Effector memory CD4-positive, alpha-beta T cell (primary cell): ENCODE measurements at regions not wholly inside any gene's neighbourhood (a gene's known extent, or its start where the extent isn't known, plus 50 kb on each side); places are given as distances from the start of the nearest gene placed in this dataset.
"Not testable (repeated sequence)": the region's sequence is repeated elsewhere in the genome, so short reads cannot be mapped to it uniquely, and the experiment has no call there.

Experiments used
- DNase-seq, 3 donors: peaks; one replicate each; pipeline ENCODE4 v3.0.0-alpha.2; 2020
- H3K27ac ChIP-seq: 2 replicates; pipeline ENCODE4 v1.7.0; 2013; ENCODE audit warnings: mild to moderate bottlenecking, low read length, moderate library complexity; ENCODE audit not compliant: insufficient read depth, poor library complexity, severe bottlenecking
- H3K27me3 ChIP-seq: replicated peaks from 2 replicates; pipeline ENCODE4 v1.7.0; 2013; ENCODE audit warnings: mild to moderate bottlenecking, low read length; ENCODE audit not compliant: insufficient read depth, control insufficient read depth, poor library complexity, severe bottlenecking
- H3K36me3 ChIP-seq: 2 replicates; pipeline ENCODE4 v1.7.0; 2013; ENCODE audit warnings: mild to moderate bottlenecking, low read length, moderate library complexity; ENCODE audit not compliant: control insufficient read depth, insufficient read depth
- H3K4me1 ChIP-seq: 2 replicates; pipeline ENCODE4 v1.7.0; 2013; ENCODE audit warnings: low read length, mild to moderate bottlenecking; ENCODE audit not compliant: control insufficient read depth, insufficient read depth, poor library complexity, severe bottlenecking
- H3K4me3 ChIP-seq: 2 replicates; pipeline ENCODE4 v1.7.0; 2013; ENCODE audit warnings: low read length, low read depth, mild to moderate bottlenecking; ENCODE audit not compliant: insufficient read depth, poor library complexity, severe bottlenecking
- H3K9me3 ChIP-seq: 2 replicates; pipeline ENCODE4 v1.7.0; 2013; ENCODE audit warnings: mild to moderate bottlenecking, low read length, moderate library complexity; ENCODE audit not compliant: control insufficient read depth

DNA sequence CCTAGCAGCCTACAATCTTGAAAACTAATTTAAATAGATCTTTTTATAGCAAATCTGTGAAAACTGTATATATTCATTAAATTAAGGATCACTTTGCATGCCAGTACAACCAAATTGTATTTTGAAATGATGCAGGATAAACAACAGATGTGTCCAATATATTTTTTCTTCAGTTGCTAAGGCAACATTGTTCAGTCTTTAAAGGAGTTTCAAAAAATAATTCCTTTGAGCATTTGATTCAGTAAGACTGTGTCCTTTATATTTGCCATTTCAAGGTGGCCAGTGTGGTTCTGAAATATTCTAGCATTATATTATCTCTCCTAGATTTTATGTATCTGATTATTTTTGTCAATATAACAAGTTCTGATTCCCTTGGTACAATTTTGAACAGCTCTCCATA is 254.7 kb downstream of the PLOD2 start:
- Histone ChIP-seq H3K27ac (no peak overlapping the region), H3K9me3 (no peaks in the 10 kb centered on the region), H3K36me3 (no peaks in the 10 kb centered on the region), H3K4me3 (no peak overlapping the region), H3K4me1 (no peaks in the 10 kb centered on the region), H3K27me3 (no peaks in the 10 kb centered on the region)
- DNase-seq, result no peak

DNA sequence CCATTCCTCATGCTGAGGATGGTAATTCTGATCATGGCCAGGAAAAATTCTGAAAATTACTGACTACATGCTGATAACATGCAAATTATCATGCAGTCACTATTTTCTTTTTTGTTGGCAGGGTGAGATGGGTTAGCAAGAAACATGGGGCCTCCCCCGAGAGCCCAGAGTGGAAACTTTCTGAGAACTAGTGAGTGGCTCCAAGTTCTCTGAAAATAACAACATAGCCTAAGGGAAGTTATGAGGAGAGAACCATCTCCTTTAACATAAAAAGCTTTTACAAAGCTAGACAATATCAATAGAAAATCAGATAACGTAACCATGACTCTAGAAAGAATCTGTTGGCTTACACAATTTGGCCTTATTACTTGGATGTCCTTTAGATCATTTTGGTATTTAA is 254.2 kb downstream of the PLOD2 start:
- H3K36me3 ChIP-seq, result no peaks in the 10 kb centered on the region
- H3K27me3 ChIP-seq, result no peaks in the 10 kb centered on the region
- no peak for DNase-seq
- no peaks in the 10 kb centered on the region for H3K4me1 ChIP-seq
- H3K4me3 ChIP-seq, result no peak overlapping the region
- H3K27ac ChIP-seq, result no peak overlapping the region
- H3K9me3 ChIP-seq, result no peaks in the 10 kb centered on the region

DNA sequence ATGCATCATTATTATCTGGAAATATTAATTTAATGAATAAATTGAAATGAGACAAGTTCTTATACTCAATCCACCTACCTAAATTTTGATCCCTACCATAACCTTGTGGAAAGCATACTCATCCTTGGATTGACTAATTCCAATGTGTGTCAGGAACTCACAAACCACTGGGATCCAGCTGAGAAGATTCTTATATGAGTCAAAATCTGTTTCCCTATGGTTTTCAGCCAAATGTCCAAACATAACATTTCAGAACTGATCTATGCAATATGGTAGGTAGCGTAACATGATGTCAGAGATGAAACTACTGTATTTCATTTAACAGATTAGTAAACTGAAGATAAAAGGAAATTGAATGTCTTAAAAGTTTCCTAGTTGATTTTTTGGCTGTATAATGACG is 250.0 kb downstream of the PLOD2 start:
- no peak overlapping the region for H3K4me3 ChIP-seq
- H3K27ac ChIP-seq, result no peak overlapping the region
- no peak for DNase-seq
- H3K9me3 ChIP-seq, result no peaks in the 10 kb centered on the region
- H3K36me3 ChIP-seq, result no peaks in the 10 kb centered on the region
- H3K4me1 ChIP-seq, result no peaks in the 10 kb centered on the region
- H3K27me3 ChIP-seq, result no peaks in the 10 kb centered on the region

DNA sequence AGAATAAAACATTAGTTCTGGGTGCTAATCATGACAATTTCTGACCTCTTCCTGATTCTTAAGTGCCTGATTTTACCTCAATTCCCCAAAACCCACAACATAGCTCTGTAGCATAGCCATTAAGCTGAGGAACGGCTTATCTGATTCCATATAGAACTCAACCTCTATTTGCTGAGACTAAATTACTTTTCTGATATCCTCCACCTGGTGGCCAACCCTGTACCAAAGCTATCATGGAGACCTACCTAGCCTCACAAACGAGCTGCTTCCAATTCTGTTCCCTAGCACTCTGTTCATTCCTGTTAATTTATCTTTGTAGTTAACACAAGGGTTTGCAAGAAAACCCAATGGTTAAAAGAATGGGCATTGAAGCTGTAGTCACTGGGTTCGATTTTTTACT is 245.2 kb downstream of the PLOD2 start:
- Histone ChIP-seq H3K27me3 (no peaks in the 10 kb centered on the region), H3K9me3 (no peaks in the 10 kb centered on the region), H3K27ac (no peak overlapping the region), H3K36me3 (no peaks in the 10 kb centered on the region), H3K4me1 (no peaks in the 10 kb centered on the region), H3K4me3 (no peak overlapping the region)
- no peak for DNase-seq

DNA sequence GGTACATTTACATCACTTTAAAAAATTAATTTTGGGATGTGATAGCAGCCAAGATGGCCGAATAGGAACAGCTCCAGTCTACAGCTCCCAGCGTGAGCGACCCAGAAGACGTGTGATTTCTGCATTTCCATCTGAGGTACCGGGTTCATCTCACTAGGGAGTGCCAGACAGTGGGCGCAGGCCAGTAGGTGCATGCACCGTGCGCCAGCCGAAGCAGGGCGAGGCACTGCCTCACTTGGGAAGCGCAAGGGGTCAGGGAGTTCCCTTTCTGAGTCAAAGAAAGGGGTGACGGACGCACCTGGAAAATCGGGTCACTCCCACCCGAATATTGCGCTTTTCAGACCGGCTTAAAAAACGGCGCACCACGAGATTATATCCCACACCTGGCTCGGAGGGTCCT is 233.2 kb downstream of the PLOD2 start:
- DNase-seq, H3K9me3 ChIP-seq, H3K27me3 ChIP-seq, H3K4me3 ChIP-seq, H3K4me1 ChIP-seq, H3K36me3 ChIP-seq, H3K27ac ChIP-seq: not testable (repeated sequence)

DNA sequence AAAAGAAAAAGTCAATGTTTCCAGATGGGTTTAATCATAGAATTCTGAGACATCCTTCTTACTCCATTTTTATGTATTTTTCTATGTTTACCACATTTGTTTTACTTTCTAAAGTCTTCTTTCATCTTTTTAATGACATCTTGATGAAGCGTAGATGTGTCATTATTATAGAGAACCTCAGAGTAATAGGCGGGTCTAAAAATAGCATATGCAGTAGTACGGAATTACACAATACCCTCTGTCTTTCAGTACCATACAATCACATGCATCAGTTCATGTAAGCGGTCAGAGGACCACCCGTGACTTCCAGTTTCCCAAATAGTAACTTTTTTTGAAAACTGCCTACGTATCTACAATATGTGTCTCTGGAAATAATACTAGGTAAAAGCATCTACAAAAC is 224.0 kb downstream of the PLOD2 start:
- Histone ChIP-seq H3K4me3 (no peak overlapping the region), H3K4me1 (no peaks in the 10 kb centered on the region), H3K27ac (no peak overlapping the region), H3K36me3 (no peaks in the 10 kb centered on the region), H3K9me3 (no peaks in the 10 kb centered on the region), H3K27me3 (no peaks in the 10 kb centered on the region)
- DNase-seq, result no peak

DNA sequence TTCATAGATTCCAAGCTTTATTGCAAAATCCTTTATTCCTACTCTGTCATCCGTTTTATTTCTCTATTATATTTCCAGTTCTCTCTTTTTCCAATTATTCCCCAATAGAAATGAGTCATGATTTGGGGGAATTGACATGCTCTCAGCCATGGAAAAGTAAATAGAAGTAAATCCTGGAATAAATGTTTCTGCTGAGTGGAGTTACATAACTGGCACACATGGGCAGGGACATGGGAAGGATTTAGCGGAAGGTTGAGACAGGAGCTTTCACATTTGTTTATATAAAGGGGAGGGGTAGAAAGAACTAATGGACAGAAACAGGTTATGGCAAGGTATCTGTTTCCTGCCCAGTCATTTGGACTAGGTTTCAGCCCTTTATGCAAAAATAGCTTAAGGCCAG is 221.6 kb downstream of the PLOD2 start:
- Histone ChIP-seq H3K9me3 (no peaks in the 10 kb centered on the region), H3K27me3 (no peaks in the 10 kb centered on the region), H3K36me3 (no peaks in the 10 kb centered on the region), H3K4me1 (no peaks in the 10 kb centered on the region), H3K4me3 (no peak overlapping the region), H3K27ac (no peak overlapping the region)
- no peak for DNase-seq

DNA sequence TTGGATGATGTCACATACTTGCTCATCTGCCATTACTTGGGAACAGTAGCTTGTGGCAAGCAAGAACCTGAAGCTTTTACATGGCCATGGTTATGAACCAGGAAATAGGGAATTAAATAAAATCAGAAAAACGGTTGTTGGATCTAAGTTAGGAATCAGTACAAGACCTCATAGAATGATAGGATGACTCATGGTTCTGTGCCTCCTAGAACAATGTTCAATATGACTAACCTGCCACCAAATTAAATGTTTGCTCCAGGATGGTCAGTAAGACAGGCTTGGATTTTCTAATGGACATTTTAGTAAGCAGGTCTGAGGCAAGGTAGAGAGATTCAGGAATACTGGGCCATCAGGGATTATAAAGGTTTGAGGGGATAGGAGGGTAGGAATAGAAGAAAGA is 218.9 kb downstream of the PLOD2 start:
- no peak overlapping the region for H3K4me3 ChIP-seq
- DNase-seq, result no peak
- no peaks in the 10 kb centered on the region for H3K9me3 ChIP-seq
- no peaks in the 10 kb centered on the region for H3K36me3 ChIP-seq
- H3K27me3 ChIP-seq, result no peaks in the 10 kb centered on the region
- H3K27ac ChIP-seq, result no peak overlapping the region
- no peaks in the 10 kb centered on the region for H3K4me1 ChIP-seq

DNA sequence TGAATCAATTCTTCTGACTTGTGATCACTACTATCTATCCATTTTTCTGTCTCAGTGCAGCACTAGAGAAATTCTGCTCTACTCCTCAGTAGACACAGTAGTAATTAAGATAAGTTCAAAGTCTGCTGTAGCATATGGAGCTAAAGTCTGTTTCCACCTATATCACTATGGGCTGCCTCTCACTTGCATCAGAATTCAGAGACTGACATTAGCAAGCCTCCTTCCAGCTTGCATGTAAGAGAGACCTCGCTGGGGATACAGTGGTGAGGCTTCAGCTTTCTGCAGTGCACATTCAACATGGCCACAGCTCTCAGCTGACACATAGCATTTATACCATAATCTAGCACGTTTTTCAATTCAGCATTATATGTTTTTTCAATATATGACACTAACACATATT is 217.0 kb downstream of the PLOD2 start:
- Histone ChIP-seq H3K27ac (no peak overlapping the region), H3K9me3 (no peaks in the 10 kb centered on the region), H3K27me3 (no peaks in the 10 kb centered on the region), H3K4me3 (no peak overlapping the region), H3K4me1 (no peaks in the 10 kb centered on the region), H3K36me3 (no peaks in the 10 kb centered on the region)
- DNase-seq, result no peak

DNA sequence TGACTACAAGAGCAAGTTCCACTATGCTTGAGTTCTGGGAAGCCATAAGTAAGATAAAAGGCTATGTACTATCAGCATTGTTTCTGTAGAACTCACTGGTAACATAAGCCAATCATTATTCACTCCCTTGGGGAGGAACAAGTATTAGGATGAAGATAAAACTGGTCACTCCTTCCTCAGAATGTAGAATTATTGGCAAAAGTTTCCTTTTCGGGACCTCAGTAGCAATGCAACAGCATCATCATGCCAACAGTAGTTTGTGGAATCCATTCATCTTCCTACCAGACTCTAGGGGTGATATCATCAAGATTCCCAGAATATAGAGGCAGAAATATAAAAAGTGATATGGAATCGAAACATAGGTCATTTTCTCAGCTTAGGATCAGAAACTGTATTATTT is 209.5 kb downstream of the PLOD2 start:
- no peak for DNase-seq
- no peak overlapping the region for H3K4me3 ChIP-seq
- H3K9me3 ChIP-seq, result no peaks in the 10 kb centered on the region
- H3K4me1 ChIP-seq, result no peaks in the 10 kb centered on the region
- no peaks in the 10 kb centered on the region for H3K27me3 ChIP-seq
- no peak overlapping the region for H3K27ac ChIP-seq
- no peaks in the 10 kb centered on the region for H3K36me3 ChIP-seq

DNA sequence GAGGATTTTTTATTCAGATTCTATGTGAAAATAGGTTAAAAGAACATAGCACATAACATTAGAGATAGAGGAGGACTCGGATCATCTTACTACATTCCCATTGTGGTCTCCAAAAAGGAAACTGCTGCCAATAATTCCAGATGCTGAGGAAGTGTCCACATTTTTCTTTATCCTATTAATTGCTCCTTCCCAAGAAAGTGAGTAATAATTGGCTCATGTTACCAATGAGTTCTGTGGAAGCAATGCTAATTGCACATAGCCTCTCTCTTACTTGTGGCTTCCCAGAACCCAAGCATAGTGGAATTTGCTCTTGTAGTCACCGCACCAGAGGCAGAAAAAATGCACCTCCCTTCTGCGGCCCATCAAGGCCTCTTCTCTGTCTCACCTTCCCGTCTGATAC is 208.4 kb downstream of the PLOD2 start:
- Histone ChIP-seq H3K9me3 (no peaks in the 10 kb centered on the region), H3K27ac (no peak overlapping the region), H3K4me3 (no peak overlapping the region), H3K27me3 (no peaks in the 10 kb centered on the region), H3K4me1 (no peaks in the 10 kb centered on the region), H3K36me3 (no peaks in the 10 kb centered on the region)
- DNase-seq, result no peak
